Suprapubic skin (tissue), 4 donors: ENCODE measurements at regions not wholly inside any gene's neighbourhood (a gene's known extent, or its start where the extent isn't known, plus 50 kb on each side); places are given as distances from the start of the nearest gene placed in this dataset.

ENCODE experiments used
- DNase-seq, 2 donors: peaks; one replicate each; pipeline ENCODE4 v3.0.0-alpha.2; 2019; ENCODE audit warnings: low spot score in 2 of 2
- H3K27ac ChIP-seq: fragments of 200-600 bp; sonication (generic); one replicate; pipeline ENCODE4 v1.5.1; 2019
- H3K27me3 ChIP-seq: fragments of 200-600 bp; sonication (generic); one replicate; pipeline ENCODE4 v1.5.1; 2019
- H3K36me3 ChIP-seq: fragments of 200-600 bp; sonication (generic); one replicate; pipeline ENCODE4 v1.5.1; 2019
- H3K4me1 ChIP-seq: fragments of 200-600 bp; sonication (generic); one replicate; pipeline ENCODE4 v1.5.1; 2019
- H3K4me3 ChIP-seq: fragments of 200-600 bp; sonication (generic); one replicate; pipeline ENCODE4 v1.5.1; 2019; ENCODE audit warnings: mild to moderate bottlenecking
- H3K9me3 ChIP-seq: fragments of 200-600 bp; sonication (generic); one replicate; pipeline ENCODE4 v1.5.1; 2019
- CTCF ChIP-seq, 2 donors: fragments of 200-600 bp in 1 of 2; fragments of 450-650 bp in 1 of 2; sonication (generic) in 1 of 2; IDR thresholded peaks; one replicate each; pipeline ENCODE4 v1.5.1; 2016 to 2019; ENCODE audit warnings: antibody characterized with exemption in 2 of 2, mild to moderate bottlenecking in 1 of 2, moderate library complexity in 1 of 2
- EP300 ChIP-seq: sonication (generic); formaldehyde crosslinking; IDR thresholded peaks from one replicate; pipeline ENCODE4 v1.6.1; 2017; ENCODE audit warnings: antibody characterized with exemption
- POLR2A ChIP-seq, 2 donors: fragments of 450-650 bp; IDR thresholded peaks; one replicate each; pipeline ENCODE4 v1.6.1; 2017; ENCODE audit warnings: antibody characterized with exemption in 2 of 2, mild to moderate bottlenecking in 2 of 2, moderate library complexity in 2 of 2
- POLR2AphosphoS5 ChIP-seq, 3 donors: sonication (generic); formaldehyde crosslinking; IDR thresholded peaks; one replicate each; pipeline ENCODE4 v1.6.1; 2017; ENCODE audit warnings: antibody characterized with exemption in 3 of 3
- WGBS: methylation state at CpG from one replicate; pipeline ENCODE4 v1.1.5; 2018; 5-methylcytosine and 5-hydroxymethylcytosine counted together

GRCh38 chr22:49303061-49303735 lies 524.5 kb downstream of the BRD1 start:
- no peaks in the 10 kb centered on the region for H3K9me3 ChIP-seq
- H3K27me3 ChIP-seq: peaks cover 53% of the 10 kb centered on the region
- no peak for TF ChIP-seq EP300
- no peak for TF ChIP-seq POLR2AphosphoS5 (IDR thresholded peaks at IDR 0.05)
- TF ChIP-seq CTCF (IDR thresholded peaks at IDR 0.05): no peak
- no peak for TF ChIP-seq POLR2A (IDR thresholded peaks at IDR 0.05)
- H3K27ac ChIP-seq: no peak overlapping the region
- WGBS: 65% methylated on average over 17 of the region's 17 CpGs
- no peak overlapping the region for H3K4me3 ChIP-seq
- no peaks in the 10 kb centered on the region for H3K36me3 ChIP-seq
- peak; percentile 43 to 50 for DNase-seq
- H3K4me1 ChIP-seq: peaks cover 3% of the 10 kb centered on the region

GRCh38 chr22:49302530-49302929 lies 525.1 kb downstream of the BRD1 start:
- TF ChIP-seq POLR2AphosphoS5 (IDR thresholded peaks at IDR 0.05) (no peak), EP300 (no peak), CTCF (IDR thresholded peaks at IDR 0.05) (no peak), POLR2A (IDR thresholded peaks at IDR 0.05) (no peak)
- no peak overlapping the region for H3K4me3 ChIP-seq
- H3K9me3 ChIP-seq: no peaks in the 10 kb centered on the region
- WGBS: 93% methylated on average over 31 of the region's 31 CpGs
- no peak overlapping the region for H3K27ac ChIP-seq
- peak in 1 of 2 donors; percentile 40 for DNase-seq
- peaks cover 3% of the 10 kb centered on the region for H3K4me1 ChIP-seq
- H3K36me3 ChIP-seq: no peaks in the 10 kb centered on the region
- H3K27me3 ChIP-seq: peaks cover 52% of the 10 kb centered on the region

GRCh38 chr22:49302150-49302460 lies 525.6 kb downstream of the BRD1 start:
- TF ChIP-seq EP300 (no peak), POLR2AphosphoS5 (IDR thresholded peaks at IDR 0.05) (no peak), POLR2A (IDR thresholded peaks at IDR 0.05) (no peak), CTCF (IDR thresholded peaks at IDR 0.05) (no peak)
- no peak for DNase-seq
- H3K27me3 ChIP-seq: peaks cover 48% of the 10 kb centered on the region
- WGBS: 84% methylated on average over 5 of the region's 11 CpGs
- H3K36me3 ChIP-seq: no peaks in the 10 kb centered on the region
- H3K9me3 ChIP-seq: no peaks in the 10 kb centered on the region
- H3K27ac ChIP-seq: no peak overlapping the region
- no peak overlapping the region for H3K4me3 ChIP-seq
- peaks cover 3% of the 10 kb centered on the region for H3K4me1 ChIP-seq

- H3K27me3 ChIP-seq: peaks cover 43% of the 10 kb centered on the region
- H3K4me3 ChIP-seq: no peak overlapping the region
- peak; percentile 51 to 74 for DNase-seq
- 77% methylated on average over 18 of the region's 37 CpGs for WGBS
- H3K9me3 ChIP-seq: no peaks in the 10 kb centered on the region
- no peak for TF ChIP-seq POLR2AphosphoS5 (IDR thresholded peaks at IDR 0.05)
- no peak for TF ChIP-seq POLR2A (IDR thresholded peaks at IDR 0.05)
- TF ChIP-seq EP300: no peak
- TF ChIP-seq CTCF (IDR thresholded peaks at IDR 0.05): no peak
- H3K4me1 ChIP-seq: peaks cover 3% of the 10 kb centered on the region
- no peaks in the 10 kb centered on the region for H3K36me3 ChIP-seq
- no peak overlapping the region for H3K27ac ChIP-seq
Observed at GRCh38 chr22:49301398-49302149, 526.1 kb downstream of the BRD1 start.

- TF ChIP-seq POLR2AphosphoS5 (IDR thresholded peaks at IDR 0.05) (no peak), POLR2A (IDR thresholded peaks at IDR 0.05) (no peak), EP300 (no peak), CTCF (IDR thresholded peaks at IDR 0.05) (no peak)
- Histone ChIP-seq H3K27ac (no peak overlapping the region), H3K27me3 (peaks cover 40% of the 10 kb centered on the region), H3K4me3 (no peak overlapping the region), H3K9me3 (no peaks in the 10 kb centered on the region), H3K36me3 (no peaks in the 10 kb centered on the region), H3K4me1 (peaks cover 3% of the 10 kb centered on the region)
- peak; percentile 34 to 60 for DNase-seq
- WGBS: 87% methylated on average over 13 of the region's 15 CpGs
Observed at GRCh38 chr22:49300951-49301397, 526.7 kb downstream of the BRD1 start.
